Vagina (tissue), 2 donors: ENCODE measurements at regions not wholly inside any gene's neighbourhood (a gene's known extent, or its start where the extent isn't known, plus 50 kb on each side); places are given as distances from the start of the nearest gene placed in this dataset.

Experiments
- DNase-seq, 2 donors: peaks; one replicate each; pipeline ENCODE4 v3.0.0-alpha.2; 2017; ENCODE audit errors: extremely low spot score in 2 of 2
- H3K27ac ChIP-seq: fragments of 200-600 bp; sonication (generic); one replicate; pipeline ENCODE4 v1.5.1; 2019
- H3K27me3 ChIP-seq: fragments of 200-600 bp; sonication (generic); one replicate; pipeline ENCODE4 v1.5.1; 2019
- H3K36me3 ChIP-seq, 2 donors: fragments of 200-600 bp; sonication (generic); one replicate each; pipeline ENCODE4 v1.5.1; 2017 to 2019
- H3K4me1 ChIP-seq: fragments of 200-600 bp; sonication (generic); one replicate; pipeline ENCODE4 v1.5.1; 2019
- H3K4me3 ChIP-seq, 2 donors: fragments of 200-600 bp; sonication (generic); 1 replicate in 1 of 2; 2 replicates in 1 of 2; pipeline ENCODE4 v1.5.1; 2016 to 2019
- H3K9me3 ChIP-seq: fragments of 200-600 bp; sonication (generic); one replicate; pipeline ENCODE4 v1.5.1; 2019
- CTCF ChIP-seq, 3 experiments: fragments of 450-650 bp in 2 of 3; fragments of 200-600 bp in 1 of 3; sonication (generic) in 1 of 3; IDR thresholded peaks; one replicate each; pipeline ENCODE4 v1.5.1; 2017 to 2019; ENCODE audit warnings: antibody characterized with exemption in 3 of 3, mild to moderate bottlenecking in 2 of 3, moderate library complexity in 2 of 3
- POLR2A ChIP-seq, 2 donors: fragments of 450-650 bp; IDR thresholded peaks; one replicate each; pipeline ENCODE4 v1.6.1; 2017; ENCODE audit warnings: antibody characterized with exemption in 2 of 2, mild to moderate bottlenecking in 2 of 2, moderate library complexity in 2 of 2
- POLR2AphosphoS5 ChIP-seq, 2 donors: sonication (generic); formaldehyde crosslinking; IDR thresholded peaks; one replicate each; pipeline ENCODE4 v1.9.0; 2017; ENCODE audit warnings: antibody characterized with exemption in 2 of 2, mild to moderate bottlenecking in 2 of 2, low read depth in 1 of 2; ENCODE audit not compliant: insufficient read depth in 1 of 2
- intact Hi-C: fragments of 100-400 bp; cut with DNase I; formaldehyde crosslinking; loops from one replicate; pipeline ENCODE4 v1.15.1; 2023

- TF ChIP-seq POLR2A (IDR thresholded peaks at IDR 0.05) (no peak), POLR2AphosphoS5 (IDR thresholded peaks at IDR 0.05; ENCODE audit: insufficient read depth in 1 of 2, low read depth in 1 of 2) (no peak), CTCF (IDR thresholded peaks at IDR 0.05) (no peak)
- no peak overlapping the region for H3K27ac ChIP-seq
- H3K27me3 ChIP-seq: no peaks in the 10 kb centered on the region
- H3K36me3 ChIP-seq: no peaks in the 10 kb centered on the region
- no peak overlapping the region for H3K4me3 ChIP-seq
- no peak for DNase-seq
- H3K9me3 ChIP-seq: no peaks in the 10 kb centered on the region
- intact Hi-C loops: no loop called here
- H3K4me1 ChIP-seq: peaks cover 4% of the 10 kb centered on the region
These were observed 284.6 kb upstream of the DPYD start for GRCh38 chr1:98205291-98206017.

GRCh38 chr1:98203466-98203865 lies 282.6 kb upstream of the DPYD start:
- no peak overlapping the region for H3K4me3 ChIP-seq
- H3K27me3 ChIP-seq: no peaks in the 10 kb centered on the region
- H3K36me3 ChIP-seq: no peaks in the 10 kb centered on the region
- DNase-seq: no peak
- no peaks in the 10 kb centered on the region for H3K9me3 ChIP-seq
- H3K4me1 ChIP-seq: peaks cover 4% of the 10 kb centered on the region
- H3K27ac ChIP-seq: no peak overlapping the region
- intact Hi-C loops: no loop called here
- TF ChIP-seq POLR2A (IDR thresholded peaks at IDR 0.05) (no peak), CTCF (IDR thresholded peaks at IDR 0.05) (no peak), POLR2AphosphoS5 (IDR thresholded peaks at IDR 0.05; ENCODE audit: insufficient read depth in 1 of 2, low read depth in 1 of 2) (no peak)

- intact Hi-C loops: no loop called here
- Histone ChIP-seq H3K27me3 (no peaks in the 10 kb centered on the region), H3K4me3 (no peak overlapping the region), H3K4me1 (peaks cover 4% of the 10 kb centered on the region), H3K9me3 (no peaks in the 10 kb centered on the region), H3K27ac (no peak overlapping the region), H3K36me3 (no peaks in the 10 kb centered on the region)
- no peak for TF ChIP-seq POLR2A (IDR thresholded peaks at IDR 0.05)
- no peak for TF ChIP-seq CTCF (IDR thresholded peaks at IDR 0.05)
- TF ChIP-seq POLR2AphosphoS5 (IDR thresholded peaks at IDR 0.05; ENCODE audit: insufficient read depth in 1 of 2, low read depth in 1 of 2): no peak
- no peak for DNase-seq
These were observed 280.8 kb upstream of the DPYD start for GRCh38 chr1:98201666-98202081.

GRCh38 chr1:98197356-98197755 lies 276.5 kb upstream of the DPYD start:
- Histone ChIP-seq H3K4me1 (peaks cover 4% of the 10 kb centered on the region), H3K27me3 (no peaks in the 10 kb centered on the region), H3K27ac (no peak overlapping the region), H3K36me3 (no peaks in the 10 kb centered on the region), H3K4me3 (no peak overlapping the region), H3K9me3 (no peaks in the 10 kb centered on the region)
- DNase-seq: no peak
- TF ChIP-seq POLR2A (IDR thresholded peaks at IDR 0.05) (no peak), POLR2AphosphoS5 (IDR thresholded peaks at IDR 0.05; ENCODE audit: insufficient read depth in 1 of 2, low read depth in 1 of 2) (no peak), CTCF (IDR thresholded peaks at IDR 0.05) (no peak)
- intact Hi-C loops: no loop called here

- Histone ChIP-seq H3K36me3 (no peaks in the 10 kb centered on the region), H3K27ac (no peak overlapping the region), H3K9me3 (no peaks in the 10 kb centered on the region), H3K27me3 (no peaks in the 10 kb centered on the region), H3K4me3 (no peak overlapping the region), H3K4me1 (no peaks in the 10 kb centered on the region)
- intact Hi-C loops: no loop called here
- no peak for DNase-seq
- TF ChIP-seq CTCF (IDR thresholded peaks at IDR 0.05) (no peak), POLR2AphosphoS5 (IDR thresholded peaks at IDR 0.05; ENCODE audit: insufficient read depth in 1 of 2, low read depth in 1 of 2) (no peak), POLR2A (IDR thresholded peaks at IDR 0.05) (no peak)
These were observed 275.2 kb upstream of the DPYD start for GRCh38 chr1:98196012-98196411.
